SU-DHL-6 (cell line): ENCODE measurements at regions not wholly inside any gene's neighbourhood (a gene's known extent, or its start where the extent isn't known, plus 50 kb on each side); places are given as distances from the start of the nearest gene placed in this dataset.

Source experiments
- CTCF ChIP-seq: fragments of 200-600 bp; sonication (generic); IDR thresholded peaks from one replicate; pipeline ENCODE4 v1.5.1; 2017; ENCODE audit warnings: antibody characterized with exemption, mild to moderate bottlenecking, low read length, moderate library complexity; ENCODE audit not compliant: insufficient read depth, poor library complexity, severe bottlenecking
- EZH2phosphoT487 ChIP-seq: fragments of 200-600 bp; sonication (generic), shearing (Covaris generic); conservative IDR thresholded peaks from 2 replicates; pipeline ENCODE4 v1.6.1; 2018; ENCODE audit warnings: mild to moderate bottlenecking, antibody characterized with exemption, low read length, moderate library complexity, mixed read lengths

DNA sequence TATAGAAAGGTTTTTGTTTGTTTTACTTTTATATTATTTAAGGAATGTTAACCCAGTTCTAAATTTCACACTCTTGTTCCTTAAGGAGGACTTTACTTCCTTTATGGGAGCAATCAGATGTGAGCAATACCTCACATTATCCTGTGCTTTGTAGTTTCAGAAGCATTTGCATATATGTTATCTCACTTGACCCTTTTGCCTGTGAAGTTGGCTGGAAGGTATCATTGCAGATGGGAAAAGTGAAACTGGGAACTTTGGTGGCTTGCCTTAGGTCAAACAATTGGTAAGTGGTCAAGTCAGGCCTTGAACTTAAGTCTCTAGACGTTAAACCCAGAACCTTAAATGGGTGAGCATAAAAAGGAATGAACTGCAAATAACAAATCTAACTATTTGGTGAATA, 90.6 kb downstream of the AREG start:
- TF ChIP-seq CTCF, result no peak
- TF ChIP-seq EZH2phosphoT487, result no peak
